HG03025 (cell line): ENCODE measurements at regions not wholly inside any gene's neighbourhood (a gene's known extent, or its start where the extent isn't known, plus 50 kb on each side); places are given as distances from the start of the nearest gene placed in this dataset.
A peak's percentile ranks its signal among the peaks of the same experiment; 100 is the strongest.
"Not testable (repeated sequence)": the region's sequence is repeated elsewhere in the genome, so short reads cannot be mapped to it uniquely, and the experiment has no call there.

Source experiments
- ATAC-seq: cut with Tn5 transposase; IDR thresholded peaks from one replicate; pipeline ENCODE4 v1.9.1; 2021; ENCODE audit warnings: mild to moderate bottlenecking, moderate library complexity; ENCODE audit not compliant: unreplicated experiment, low FRiP score

DNA sequence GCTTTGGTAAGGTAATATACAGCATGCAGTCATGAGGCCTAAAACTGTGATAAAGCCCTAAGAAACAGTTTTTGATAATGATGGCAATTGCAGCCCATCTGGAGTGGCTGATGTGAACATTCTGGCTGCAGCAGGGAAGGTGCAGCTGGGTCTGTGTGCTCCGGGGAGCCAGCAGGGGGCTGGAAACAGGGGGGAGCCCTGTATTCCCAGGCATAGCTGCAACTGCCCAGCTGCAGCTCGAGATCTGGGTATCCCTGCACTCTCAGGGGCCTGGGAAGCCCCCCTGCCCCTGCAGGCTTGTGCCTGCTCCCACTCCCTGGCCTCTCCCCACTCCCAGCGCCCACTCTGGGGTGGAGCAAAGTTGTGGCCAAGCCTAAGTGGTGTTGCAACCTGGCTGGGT, 95.6 kb downstream of the RRAGB start:
- ATAC-seq, result no peak

DNA sequence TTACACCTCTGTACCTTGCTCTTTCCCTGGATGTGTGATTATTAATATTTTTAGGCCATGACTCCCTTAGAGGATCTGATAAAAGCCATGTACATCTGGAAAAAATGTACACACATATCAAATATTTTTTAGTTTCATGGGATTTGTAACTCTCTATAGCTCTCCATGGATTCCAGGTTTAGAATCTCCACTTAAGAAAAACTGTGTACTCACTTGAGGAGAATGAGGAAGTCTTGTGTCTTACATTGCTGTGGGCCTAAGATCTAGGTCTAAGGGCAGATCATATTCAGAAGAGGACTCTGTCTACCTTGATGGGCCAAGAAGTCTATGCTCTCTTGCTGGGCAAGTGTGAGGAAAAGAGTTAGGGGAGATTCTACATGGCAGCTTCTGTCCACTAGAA, 98.0 kb downstream of the RRAGB start:
- ATAC-seq, result no peak

DNA sequence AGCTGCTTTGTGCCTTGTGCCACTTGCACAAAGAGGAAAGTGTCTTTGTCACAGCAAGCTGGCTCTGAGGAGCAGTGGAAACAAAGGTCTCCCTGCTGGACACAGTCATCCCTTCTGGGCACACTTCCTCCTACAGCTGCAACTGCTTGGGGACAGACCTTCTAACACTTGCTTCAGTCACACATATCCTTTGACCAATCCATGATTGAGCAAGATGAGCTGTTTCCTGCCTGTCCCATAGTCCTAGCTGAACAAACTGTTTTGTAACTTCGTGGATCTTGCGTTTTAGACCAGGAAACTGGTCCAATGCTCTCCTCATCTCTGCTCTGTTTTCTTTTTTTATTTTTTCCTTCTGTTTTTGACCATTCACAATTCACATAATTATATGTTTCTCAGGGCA, 98.5 kb downstream of the RRAGB start:
- ATAC-seq, result no peak

DNA sequence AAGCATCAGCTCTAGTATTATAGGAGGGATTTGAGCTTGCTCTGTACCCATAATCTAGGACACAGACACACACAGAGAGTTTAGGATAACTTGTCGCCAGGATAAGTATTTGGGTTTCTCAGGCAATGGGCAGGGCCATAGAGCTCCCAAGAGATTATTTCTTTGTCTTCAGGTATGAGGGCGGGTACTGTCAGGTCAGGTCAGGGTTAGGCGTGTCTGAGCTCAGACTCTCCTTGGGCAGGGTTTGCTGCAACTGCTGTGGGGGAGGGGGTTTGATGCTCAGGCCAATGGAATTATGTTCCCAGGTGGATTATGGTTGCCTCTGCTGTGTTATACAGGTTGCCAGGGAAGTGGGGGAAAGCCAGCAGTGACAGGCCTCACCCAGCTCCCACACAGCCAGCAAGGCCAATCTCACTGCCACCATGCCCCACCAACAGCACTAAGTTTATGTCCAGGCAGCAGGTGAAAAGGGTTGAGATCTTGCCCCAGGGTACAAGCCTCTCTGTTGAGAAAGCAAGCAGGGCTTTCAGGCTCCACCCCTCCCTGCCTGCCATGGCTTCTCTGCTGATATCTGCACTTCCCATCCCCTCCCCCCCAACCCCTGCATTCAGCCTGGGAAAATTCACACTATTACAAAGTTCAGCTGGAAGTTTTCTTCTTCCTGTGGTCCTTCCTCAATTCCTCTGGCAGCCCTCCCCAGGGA, 101.3 kb downstream of the RRAGB start:
- no peak for ATAC-seq

DNA sequence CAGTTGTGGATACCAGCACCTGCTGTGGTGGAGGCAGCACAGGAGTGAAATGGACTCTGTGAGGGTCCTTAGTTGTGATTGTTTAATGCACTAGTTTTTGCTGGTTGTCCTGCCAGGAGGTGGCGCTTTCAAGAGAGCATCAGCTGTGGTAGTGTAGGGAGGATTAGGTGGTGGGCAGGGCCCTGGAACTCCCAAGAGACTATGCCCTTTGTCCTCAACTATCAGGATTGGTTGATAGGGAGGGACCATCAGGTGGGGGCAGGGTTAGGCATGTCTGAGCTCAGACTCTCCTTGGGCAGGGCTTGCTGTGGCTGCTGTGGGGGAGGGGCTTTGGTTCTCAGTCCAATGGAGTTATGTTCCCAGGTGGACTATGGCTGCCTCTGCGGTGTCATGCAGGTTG, 121.9 kb downstream of the RRAGB start:
- no peak for ATAC-seq

DNA sequence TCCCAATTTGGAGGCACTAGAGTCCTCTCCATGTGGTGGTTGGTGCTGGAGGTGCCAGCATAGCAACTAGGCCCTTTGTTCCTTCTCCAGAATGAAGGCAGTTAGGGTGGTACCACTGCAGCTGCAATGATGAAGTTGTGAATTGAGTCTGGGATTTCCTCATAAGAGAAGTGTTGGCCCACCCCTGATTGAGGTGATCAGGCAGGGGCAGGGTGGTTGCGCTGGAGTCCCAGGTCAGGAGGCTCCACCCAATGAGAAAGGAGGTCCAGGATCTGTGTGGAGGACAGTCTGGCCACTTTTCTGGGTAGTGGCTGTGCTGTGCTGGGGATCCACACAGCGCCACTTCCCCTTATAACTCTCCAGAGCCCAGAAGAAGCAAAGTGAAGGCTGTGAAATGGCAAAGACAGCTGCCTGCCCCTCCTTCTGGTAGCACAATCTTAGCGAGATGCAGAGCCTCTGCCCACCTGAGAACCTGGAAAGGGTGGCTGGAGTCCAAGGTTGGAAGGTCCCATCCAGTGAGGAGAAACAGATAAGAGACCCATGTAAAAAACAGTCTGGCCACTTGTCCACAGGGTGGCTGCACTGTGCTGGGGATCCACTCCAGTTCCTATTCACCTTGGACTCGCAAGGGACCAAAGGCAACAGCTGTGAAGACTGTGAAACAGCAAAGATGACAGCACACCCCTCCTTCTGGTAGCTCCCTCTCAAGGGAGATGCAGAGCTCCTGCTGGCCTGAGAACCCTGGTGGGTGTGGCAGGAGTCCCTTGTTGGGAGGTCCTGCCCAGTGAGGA, 124.6 kb downstream of the RRAGB start:
- no peak for ATAC-seq

DNA sequence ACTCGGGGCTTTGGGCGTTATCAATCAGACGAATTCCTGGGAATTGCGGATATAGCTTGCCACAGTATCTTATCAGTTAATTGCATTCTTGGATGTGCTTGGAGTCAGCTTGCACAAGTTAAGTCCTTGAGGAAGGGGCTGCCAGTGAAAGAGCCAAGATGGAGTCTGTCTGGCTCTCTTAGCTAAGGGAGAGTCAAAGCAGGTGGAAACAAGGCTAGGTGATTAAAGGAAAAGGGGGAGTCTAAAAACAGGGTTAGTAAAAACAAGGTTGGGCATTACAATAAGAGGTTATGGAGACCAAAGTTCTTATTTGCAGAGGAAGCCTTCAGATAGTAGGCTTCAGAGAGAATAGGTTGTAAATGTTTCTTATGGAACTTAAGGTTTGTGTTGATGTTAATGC, 149.2 kb downstream of the RRAGB start:
- not testable (repeated sequence) for ATAC-seq

- peak; percentile 66 for ATAC-seq
Observed at GRCh38 chrX:55867181-55867651, 149.7 kb downstream of the RRAGB start.

DNA sequence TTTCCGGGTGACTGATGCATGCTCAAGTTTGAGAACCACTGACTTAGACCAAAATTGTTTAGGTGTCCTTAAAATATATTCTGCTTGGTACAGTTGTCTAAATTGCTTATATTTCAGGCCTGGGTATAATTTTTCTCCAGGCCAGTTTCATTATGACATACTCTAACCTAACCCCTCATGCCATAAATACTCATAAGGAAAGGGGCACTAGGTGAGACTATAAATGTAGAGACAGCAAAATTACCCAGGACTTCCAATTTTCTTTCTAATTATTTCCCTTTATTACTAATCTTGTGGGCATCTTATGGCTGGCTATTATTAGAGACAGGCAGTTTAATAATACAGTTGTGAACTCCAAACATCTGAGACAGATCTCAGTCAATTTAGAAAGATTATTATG, 150.2 kb downstream of the RRAGB start:
- ATAC-seq, result no peak

- no peak for ATAC-seq
Observed at GRCh38 chrX:55874807-55875206, 157.3 kb downstream of the RRAGB start.

DNA sequence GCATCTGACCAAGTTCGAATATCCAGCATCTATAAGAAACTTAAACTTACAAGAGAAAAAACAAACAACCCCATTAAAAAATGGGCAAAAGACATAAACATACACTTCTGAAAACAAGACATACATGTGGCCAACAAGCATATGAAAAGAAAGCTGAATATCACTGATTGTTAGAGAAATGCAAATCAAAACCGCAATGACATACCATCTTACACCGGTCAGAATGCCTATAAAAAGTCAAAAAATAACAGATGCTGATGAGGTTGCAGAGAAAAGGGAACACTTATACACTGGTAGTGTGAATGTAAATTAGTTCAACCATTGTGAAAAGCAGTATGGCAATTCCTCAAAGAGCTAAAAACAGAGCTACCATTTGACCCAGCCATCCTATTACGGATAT, 166.0 kb downstream of the RRAGB start:
- not testable (repeated sequence) for ATAC-seq

GRCh38 chrX:55907968-55908607, 190.5 kb downstream of the RRAGB start:
- peak; percentile 59 for ATAC-seq

DNA sequence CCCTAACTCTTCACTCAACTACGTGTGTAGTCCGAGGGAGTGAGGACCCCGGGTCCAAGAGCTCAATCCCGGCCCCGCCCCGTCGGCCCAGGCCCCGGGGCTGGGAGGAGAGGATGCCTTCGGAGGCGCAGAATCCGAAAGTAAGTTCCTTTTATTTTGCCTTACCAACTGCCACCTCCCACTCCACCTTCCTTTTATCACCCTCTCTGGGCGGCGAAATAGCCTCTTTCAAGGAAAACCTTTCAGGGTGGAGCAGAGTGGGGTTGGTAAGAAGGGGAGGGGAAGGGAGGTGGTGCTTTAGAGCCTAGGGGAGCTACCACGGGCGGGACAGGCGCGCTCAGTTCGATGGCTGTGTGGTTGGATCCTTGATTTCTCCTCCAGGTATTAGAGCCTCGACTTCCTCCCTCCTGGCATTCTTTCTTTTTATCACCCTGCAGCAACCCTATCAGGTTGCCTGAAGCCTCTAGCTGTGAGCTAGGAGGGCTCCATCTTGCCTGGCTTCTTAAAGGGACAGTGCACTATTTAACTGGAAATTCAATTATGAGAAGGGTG, 191.2 kb downstream of the RRAGB start:
- ATAC-seq, result peak; percentile 42

GRCh38 chrX:55919367-55920221, 202.0 kb downstream of the RRAGB start:
- peak; percentile 92 for ATAC-seq

GRCh38 chrX:55924574-55924973, 207.0 kb downstream of the RRAGB start:
- ATAC-seq, result no peak

DNA sequence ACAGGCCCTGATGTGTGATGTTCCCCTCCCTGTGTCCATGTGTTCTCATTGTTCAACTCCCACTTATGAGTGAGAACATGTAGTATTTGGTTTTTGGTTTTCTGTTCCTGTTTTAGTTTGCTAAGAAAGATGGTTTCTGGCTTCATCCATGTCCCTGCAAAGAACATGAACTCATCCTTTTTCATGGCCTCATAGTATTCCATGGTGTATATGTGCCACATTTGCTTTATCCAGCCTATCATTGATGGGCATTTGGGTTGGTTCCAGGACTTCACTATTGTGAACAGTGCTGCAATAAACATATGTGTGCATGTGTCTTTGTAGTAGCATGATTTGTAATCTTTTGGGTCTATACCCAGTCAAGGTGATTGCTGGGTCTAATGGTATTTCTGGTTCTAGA, 211.0 kb downstream of the RRAGB start:
- not testable (repeated sequence) for ATAC-seq
